ENCODE measurements at regions not wholly inside any gene's neighbourhood (a gene's known extent, or its start where the extent isn't known, plus 50 kb on each side); places are given as distances from the start of the nearest gene placed in this dataset.
"Not testable (repeated sequence)": the region's sequence is repeated elsewhere in the genome, so short reads cannot be mapped to it uniquely, and the experiment has no call there.

DNA sequence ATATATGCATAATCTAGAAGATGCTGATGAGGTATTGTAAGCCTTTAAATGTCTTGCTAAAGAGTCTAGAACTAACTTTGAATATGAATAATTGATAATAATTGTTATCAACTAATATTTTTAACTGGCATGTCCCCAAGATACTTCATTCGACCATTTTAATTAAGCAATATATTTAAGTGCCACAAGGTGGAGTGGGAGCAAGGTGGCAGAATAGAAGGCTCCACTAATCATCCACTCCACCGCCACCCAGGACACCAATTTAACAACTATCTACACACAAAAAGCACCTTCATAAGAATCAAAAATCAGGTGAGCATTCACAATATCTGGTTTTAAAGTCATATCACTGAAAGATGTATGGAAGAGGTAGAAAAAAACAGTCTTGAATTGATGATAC is 409.6 kb downstream of the SEC23A start:
- DNase-seq: no peak

DNA sequence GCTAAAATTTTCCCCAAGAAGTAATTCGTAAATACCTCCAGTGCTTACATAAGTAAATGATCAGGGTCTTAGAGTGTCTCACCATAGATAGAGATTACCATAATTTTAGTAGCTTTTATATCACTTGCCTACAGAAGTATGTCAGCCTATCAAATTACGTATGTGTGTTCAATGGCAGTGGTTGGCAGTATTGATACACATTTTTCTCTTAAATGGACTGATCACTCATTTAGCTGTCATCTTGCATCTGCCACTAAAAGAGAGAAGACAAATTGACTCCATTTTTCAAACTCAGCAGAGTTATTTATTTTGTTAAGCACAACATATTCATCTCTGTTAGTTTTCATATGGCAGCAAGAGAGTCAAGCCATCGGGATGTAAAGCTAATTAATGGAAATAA is 413.1 kb upstream of the CLEC14A start:
- DNase-seq: no peak

DNA sequence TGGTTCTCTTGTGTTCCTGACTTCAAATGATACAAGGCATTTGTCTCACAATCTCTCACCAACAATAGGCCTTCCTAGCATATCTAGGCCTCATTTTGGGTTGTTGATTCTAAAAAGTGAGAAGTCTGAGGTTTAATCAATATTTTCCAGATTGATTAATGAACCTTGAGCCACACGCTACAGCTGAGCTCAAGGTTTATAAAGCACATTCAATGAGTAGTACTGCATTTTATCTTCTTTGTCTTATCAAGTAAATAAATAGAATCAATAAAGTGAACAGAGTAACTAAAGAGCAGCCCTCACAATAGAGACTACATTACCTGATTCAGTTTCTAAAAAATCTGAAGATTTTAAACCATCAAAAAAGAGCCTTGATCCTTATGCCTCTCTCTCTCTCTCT is 407.5 kb upstream of the CLEC14A start:
- no peak for DNase-seq

DNA sequence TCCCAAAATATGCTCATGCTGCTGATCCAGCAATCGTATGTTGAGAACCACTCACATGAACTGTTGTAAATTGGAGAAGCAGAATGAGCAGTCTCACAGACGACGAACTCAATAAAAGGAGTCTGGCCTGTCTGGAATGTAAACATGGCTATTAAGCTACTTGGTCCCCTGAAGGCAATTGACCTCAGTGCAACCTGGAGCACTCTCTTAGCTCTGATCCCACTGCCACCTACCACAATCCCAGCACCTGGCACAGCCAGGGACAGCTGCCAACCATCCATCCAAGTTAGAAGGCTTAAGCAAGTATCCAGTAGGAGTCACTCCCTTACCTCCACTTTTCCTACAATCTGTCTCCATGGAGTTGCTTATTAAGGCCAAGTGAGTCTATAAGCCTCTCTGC is 406.9 kb upstream of the CLEC14A start:
- DNase-seq: no peak

DNA sequence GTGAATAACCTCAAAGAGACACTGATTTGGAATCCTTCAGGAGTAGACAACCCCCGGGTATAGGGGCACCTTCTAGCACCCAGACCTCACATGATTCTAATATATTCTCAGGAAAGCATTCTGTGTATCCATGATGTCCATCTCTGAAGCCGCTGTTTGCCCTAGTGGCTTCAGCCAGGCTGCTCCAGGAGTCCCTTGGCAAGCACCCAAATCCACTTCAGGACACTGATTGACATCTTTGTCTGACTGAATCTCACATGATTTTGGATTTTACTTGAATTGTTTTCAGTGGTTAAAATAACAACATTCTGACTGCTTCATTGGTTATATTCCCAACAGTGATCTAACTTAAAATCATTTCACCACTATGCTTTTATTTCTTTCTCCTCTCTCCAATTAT is 390.5 kb upstream of the CLEC14A start:
- DNase-seq: no peak

DNA sequence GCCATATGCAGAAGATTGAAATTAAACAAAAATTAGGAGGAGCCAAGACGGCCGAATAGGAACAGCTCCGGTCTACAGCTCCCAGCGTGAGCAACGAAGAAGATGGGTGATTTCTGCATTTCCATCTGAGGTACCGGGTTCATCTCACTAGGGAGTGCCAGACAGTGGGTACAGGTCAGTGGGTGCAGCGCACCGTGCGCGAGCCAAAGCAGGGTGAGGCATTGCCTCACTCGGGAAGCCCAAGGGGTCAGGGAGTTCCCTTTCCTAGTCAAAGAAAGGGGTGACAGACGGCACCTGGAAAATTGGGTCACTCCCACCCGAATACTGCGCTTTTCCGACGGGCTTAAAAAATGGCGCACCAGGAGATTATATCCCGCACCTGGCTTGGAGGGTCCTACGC is 379.0 kb upstream of the CLEC14A start:
- DNase-seq: not testable (repeated sequence)

DNA sequence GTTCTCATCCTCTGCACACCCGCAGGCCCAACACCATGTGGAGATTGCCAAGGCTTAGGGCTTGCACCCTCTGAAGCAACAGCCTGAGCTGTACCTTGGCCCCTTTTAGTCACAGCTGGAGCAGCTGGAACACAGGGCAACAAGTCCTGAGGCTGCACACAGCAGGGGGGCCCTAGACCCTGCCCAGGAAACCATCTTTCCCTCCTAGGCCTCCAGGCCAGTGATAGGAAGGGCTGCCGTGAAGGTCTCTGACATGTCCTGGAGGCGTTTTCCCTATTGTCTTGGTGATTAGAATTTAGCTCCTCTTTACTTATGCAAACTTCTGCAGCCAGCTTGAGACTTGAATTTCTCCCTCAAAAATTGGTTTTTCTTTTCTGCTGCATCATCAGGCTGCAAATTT is 373.5 kb upstream of the CLEC14A start:
- DNase-seq: no peak

DNA sequence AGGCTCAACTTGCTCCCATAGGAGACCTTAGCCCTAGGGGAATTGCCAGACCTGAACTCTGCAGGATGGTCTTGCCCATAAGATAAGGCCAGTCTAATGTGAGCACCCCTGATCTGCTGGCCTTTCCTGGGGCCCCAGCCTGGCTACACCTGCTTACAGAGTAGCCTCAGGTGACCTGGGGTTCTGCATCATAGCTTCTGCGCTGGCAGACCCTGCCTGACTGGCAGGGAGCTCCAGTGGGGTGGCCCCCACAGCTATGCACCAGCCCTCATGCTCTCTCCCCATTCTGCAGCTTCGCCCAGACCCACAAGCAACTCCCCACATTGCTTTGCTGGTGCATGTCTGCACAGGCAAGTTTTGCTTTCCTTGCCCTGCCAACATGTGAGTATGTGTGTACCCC is 371.3 kb upstream of the CLEC14A start:
- no peak for DNase-seq

DNA sequence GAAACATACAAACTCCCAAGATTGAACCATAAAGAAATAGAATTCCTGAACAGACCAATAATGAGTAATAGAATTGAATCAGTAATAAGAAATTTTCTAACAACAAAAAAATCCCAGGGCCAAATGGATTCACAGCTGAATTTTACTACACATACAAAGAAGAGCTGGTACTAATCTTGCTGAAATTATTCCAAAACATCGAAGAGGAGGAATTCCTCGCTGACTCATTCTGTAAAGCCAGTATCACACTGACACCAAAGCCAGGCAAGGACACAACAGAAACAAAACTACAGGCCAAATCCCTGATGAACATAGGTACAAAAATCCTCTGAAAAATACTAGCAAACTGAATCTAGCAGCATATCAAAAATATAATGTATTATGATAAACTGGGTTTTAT is 367.8 kb upstream of the CLEC14A start:
- DNase-seq: no peak

DNA sequence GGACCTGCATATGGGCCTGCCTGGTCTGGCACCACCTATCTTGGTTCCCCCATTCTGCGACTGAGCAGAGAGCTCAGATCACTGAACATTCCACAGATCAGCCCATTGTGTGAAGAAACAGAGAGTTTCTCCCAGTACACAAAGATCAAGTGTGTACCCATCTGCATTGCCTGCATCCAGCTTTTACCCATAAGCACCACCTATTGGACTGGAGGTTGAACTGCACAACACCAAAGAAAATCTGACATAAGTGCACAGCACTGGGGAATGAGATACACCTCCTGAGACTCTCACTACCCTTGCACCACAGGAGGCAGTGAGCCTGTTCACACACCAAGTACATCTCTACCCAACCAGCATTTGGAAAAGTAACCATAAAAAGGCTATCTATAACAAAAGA is 362.6 kb upstream of the CLEC14A start:
- no peak for DNase-seq

DNA sequence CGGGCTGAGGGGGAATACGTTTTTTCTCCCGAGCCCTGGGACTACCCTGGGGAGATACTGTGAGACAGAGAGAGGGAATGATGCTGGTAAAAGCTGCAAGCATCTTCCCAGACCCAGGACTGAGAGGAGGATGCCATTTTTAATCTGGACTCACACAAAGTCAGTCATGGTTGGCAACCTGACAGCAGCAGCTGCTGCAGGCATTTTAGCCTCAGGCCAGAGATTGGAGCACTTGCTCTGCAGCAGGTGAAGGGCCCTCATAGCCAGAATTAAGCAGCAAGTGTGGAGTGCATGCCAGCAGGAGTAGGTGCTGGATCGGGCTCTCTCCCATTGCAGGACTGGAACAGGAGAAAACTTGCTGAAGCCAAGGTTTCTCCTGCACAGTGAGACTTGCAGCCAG is 361.1 kb upstream of the CLEC14A start:
- DNase-seq: no peak

DNA sequence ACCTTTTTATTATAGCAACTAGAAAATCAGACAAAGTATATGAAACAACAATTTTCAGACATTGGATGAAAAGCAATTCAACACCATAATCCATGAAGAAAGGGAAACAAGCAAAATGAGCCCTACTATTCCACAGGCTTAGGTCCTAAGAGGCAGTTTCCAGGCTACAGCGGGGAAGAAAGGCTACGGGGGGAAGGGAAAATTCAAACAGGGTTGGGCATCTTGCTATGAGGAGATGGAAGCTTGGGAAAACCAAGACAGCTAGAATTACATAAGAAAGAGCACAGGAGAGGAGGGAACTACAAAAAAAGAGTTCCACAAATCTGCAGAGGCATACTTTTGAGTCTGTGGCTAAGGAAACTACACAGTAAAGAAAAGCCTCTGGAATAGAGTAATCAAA is 356.0 kb upstream of the CLEC14A start:
- DNase-seq: no peak

DNA sequence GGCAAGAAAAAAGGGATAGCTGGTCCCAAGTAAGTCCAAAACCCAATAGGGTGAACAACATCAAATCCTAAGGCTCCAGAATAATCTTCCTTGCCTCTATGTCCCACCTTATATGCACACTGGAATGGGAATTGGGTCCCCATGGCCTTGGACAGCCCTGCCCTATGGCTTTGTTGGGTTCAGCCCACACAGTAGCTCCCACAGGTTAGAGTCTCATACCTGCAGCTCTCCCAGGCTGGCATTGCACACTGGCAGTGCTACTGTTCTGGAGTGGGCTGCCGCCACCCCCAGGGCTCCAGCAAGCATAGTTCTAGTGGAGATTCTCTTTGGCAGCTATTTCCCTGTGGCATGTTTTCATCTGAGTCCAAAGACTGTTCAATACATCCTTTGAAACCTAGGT is 352.4 kb upstream of the CLEC14A start:
- no peak for DNase-seq

DNA sequence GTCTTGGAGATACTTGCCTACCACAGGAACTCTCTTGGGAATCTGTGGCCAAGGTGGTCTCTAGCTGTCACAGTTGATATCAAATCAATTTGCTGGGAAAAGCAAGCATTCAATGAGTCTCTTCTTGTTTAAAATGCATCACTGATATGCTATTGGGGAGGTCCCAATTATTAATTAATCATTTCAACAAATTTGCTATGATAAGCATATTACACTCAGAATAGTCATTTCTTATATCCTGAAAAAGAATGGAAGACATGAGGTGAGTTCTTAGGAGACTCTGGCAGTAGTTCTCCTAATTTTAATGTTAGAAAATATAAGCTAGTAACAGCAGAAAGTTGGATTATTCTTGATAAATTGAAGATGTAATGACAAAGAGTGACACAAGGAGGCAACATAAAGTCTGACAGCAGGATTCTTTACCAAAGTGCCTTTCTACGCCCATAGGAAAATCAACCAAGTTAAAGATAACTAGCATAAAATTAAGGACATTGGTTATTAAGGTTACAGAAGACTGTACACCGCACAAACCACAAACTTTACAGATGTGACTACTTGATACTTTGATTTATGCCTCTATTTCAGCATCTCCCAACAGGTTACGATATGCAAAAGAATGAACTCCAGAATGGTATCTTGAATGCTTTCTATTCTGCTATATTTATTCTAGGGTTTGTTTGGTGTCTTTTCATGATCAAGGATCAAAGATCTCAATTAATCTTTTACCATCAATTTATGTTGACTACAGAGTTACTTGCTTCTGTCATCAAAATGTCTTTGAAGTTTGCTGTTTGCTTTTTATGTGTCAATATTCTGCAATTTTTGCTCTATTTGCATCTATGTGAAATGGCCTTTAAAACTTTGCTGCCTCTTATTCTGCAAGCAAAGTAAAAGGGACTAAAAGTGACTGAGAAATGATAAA is 349.6 kb upstream of the CLEC14A start:
- no peak for DNase-seq

DNA sequence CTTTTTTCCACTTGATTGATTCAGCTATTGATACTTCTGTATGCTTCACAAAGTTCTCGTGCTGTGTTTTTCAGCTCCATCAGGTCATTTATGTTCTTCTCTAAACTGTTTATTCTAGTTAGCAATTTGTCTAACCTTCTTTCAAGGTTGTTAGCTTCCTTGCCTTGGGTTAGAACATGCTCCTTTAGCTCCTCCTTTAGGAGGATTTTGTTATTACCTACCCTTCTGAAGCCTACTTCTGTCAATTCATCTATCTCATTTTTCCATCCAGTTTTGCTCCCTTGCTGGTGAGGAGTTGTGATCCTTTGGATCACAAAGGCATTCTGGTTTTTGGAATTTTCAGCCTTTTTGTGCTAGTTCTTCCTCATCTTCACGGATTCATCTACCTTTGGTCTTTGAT is 344.7 kb upstream of the CLEC14A start:
- DNase-seq: not testable (repeated sequence)

DNA sequence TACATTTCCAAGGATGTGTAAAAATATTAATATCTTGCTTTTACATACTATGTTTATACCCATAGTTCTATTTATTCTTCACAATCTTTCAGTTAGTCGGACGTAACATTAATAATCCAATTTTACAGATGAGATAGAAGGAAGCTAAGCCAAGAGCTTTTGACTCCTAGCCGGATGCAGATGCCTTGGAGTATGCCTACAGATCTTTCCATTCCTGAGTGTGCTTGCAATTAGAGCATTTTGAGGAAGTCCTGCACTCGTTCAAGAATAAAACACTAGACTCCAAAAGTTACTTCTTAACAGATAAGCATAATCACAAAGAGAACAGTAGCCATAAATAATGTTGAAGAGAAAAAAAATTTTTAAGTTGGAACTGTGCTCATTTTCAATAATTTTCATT is 337.6 kb upstream of the CLEC14A start:
- no peak for DNase-seq

DNA sequence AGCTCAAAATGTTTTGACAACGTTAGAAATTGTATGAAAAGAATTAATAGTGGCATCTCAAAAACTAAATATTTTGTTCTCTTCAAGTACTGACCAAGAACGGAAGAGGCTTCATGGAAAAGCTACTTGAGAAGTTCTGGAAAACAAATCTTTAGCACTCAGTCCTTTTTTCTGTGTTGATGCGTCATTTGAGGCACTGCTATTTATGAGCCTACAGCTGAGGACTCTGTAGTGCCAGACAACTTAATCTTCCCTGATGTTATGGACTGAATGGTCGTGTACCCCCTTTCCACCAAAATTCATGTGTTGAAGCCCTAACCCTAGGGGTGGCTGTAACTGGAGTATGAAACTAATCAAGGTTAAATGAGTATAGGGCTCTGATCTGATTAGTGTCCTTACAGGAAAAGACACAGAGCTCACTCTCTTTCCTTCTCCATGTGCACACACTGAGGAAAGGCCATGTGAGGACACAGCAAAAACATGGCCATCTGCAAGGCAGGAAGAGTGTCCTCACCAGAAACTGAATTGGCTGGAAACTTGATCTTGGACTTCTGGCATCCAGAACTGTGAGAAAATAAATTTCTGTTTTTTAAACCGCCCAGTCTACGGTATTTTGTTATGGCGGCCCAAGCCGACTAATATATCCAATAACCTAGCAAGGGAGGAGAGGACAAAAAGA is 337.0 kb upstream of the CLEC14A start:
- no peak for DNase-seq

DNA sequence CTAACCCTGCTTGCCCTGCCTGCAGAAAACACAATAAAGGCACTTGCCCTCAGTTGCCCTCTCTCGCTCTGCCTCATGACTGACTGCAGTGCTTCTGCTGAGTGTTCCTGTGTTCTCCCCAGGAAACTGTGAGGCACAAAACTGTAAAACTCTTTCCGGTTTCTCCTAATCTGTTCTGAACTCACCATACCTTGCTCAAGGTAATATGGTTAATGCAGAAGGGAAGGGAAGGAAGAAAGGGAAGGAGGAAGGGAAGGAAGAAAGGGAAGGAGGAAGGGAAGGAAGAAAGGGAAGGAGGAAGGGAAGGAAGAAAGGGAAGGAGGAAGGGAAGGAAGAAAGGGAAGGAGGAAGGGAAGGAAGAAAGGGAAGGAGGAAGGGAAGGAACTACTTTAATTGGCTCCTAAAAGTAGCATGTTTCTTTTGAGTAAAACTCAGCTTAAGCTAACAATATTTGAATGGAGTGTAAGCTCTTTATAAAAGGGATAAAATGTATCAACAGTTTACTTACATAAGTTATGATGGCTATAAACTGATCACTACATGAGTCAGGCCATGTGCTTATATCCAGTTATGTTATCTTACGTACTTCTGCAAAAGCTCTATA is 334.0 kb upstream of the CLEC14A start:
- no peak for DNase-seq

DNA sequence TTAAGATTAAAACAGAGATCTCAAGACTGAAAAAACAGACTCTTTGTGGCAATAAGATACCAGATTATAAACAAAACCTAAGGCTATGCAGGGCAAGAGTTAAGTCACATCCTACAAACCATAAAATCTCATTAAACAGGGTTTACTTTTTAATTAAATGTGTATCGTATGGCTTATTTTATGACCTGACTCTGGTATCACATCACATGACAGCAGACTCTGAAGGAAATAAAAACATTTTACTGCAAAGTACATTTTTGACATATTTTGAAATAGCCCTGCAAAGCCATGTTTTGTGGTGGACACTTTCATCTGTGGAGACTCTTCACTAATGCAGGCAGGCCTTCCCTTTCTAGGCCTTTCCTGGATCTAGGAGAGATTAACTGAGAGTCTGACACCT is 327.6 kb upstream of the CLEC14A start:
- DNase-seq: no peak

DNA sequence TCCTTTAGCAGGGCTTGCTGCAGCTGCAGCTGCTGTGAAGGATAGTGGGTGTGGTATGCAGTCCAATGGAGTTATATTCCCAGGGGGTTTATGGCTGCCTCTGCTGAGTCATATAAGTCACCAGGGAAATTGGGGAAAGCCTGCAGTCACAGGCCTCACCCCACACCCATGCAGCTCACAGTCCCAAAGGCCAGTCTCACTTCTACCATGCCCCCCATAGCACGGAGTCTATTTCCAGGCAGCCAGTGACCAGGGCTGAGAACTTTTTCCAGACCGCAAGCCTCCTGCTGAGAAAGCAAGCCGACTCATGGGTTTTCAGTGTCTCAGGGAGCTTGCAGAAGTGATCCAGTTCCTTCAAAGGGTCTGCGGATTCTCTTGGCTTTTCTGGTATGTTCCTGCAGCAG is 322.4 kb upstream of the CLEC14A start:
- DNase-seq: no peak

DNA sequence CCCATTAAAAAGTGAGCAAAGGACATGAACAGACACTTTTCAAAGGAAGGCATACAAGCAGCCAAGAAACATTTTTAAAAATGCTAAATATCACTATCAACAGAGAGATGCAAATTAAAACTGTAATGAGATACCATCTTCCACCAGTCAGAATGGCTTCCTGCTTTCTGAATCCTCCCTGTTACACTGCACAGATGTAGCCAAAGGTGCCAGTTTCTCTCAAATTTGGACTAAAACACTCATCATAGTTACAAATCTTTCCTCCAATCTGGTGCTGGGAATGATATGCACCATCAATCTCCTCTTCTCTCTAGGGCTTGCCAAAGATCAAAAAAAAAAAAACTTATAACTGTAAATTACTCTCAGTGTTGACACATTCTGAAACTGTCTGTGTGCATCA is 311.8 kb upstream of the CLEC14A start:
- DNase-seq: no peak

DNA sequence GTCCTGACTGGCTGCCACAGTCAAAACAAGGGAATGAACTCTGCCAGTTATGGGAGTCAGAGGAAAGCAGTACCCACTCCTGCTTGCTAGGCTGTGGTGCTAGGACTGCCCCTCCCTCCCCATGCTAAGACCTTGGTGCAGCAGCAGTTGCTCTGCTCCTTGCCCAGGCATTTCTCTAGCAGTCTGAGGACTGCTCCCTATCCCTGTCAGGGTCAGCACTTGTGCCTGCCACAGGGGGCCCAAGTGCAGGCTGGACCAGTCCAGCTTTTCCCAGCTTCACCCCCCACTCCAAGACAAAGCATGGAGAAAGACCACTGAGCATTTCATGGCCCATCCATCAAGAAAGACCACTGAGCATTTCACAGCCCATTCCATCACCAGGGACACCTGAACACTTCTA is 305.8 kb upstream of the CLEC14A start:
- DNase-seq: no peak

DNA sequence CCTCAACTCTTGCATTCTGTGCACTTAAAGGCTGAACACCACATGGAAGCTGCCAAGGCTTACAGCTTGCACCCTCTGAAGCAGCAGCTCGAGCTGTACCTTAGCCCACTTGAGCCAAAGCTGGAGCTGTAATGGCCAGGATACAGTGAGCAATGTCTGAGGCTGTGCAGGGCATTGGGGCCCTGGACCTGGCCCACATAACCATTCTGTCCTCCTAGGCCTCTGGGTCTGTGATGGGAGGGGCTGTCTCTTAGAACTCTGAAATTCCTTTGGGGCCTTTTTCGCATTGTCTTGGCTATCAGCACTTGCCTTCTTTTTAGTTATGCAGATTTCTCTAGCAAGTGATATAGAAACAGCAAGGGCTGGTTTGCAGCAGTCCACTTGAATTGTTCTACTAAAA is 303.8 kb upstream of the CLEC14A start:
- DNase-seq: no peak

DNA sequence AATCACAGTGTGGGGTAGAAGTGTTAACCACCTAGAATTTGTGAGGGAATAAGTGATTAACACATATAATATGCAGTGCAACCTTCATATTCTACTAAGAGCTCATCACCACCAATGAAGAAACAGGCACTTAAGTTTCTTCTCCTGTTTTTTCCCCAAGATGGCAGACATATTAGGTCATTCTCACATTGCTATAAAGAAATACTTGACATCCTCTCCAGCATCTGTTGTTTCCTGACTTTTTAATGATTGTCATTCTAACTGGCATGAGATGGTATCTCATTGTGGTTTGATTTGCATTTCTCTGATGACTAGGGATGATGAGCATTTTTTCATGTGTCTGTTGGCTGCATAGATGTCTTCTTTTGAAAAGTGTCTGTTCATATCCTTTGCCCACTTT is 301.5 kb upstream of the CLEC14A start:
- DNase-seq: not testable (repeated sequence)
